ENCODE measurements at regions not wholly inside any gene's neighbourhood (a gene's known extent, or its start where the extent isn't known, plus 50 kb on each side); places are given as distances from the start of the nearest gene placed in this dataset.

- H3K27ac ChIP-seq (ENCODE audit: control insufficient read depth, insufficient read depth): no peak overlapping the region
- H3K4me2 ChIP-seq (ENCODE audit: control insufficient read depth, insufficient read depth): no peak overlapping the region
- intact Hi-C loops (cut with micrococcal nuclease; ENCODE audit: unreplicated experiment) (no loop called here), in situ Hi-C loops (cut with MboI) (no loop called here)
- RAD21 ChIA-PET (ENCODE audit: unreplicated experiment): no interaction called here
- CTCF ChIA-PET: no interaction called here
- TF ChIP-seq IRF3 (IDR thresholded peaks at IDR 0.05) (no peak), RAD21 (IDR thresholded peaks at IDR 0.05; ENCODE audit: insufficient read depth, low read depth, low read length) (no peak), CBX3 (IDR thresholded peaks at IDR 0.05; ENCODE audit: borderline replicate concordance, low read depth) (no peak)
- ATAC-seq: no peak
- H3K9ac ChIP-seq (ENCODE audit: control insufficient read depth, insufficient read depth, low read length): no peak overlapping the region
- H3K4me3 ChIP-seq: no peak overlapping the region
- H4K20me1 ChIP-seq (ENCODE audit: control insufficient read depth, insufficient read depth): no peaks in the 10 kb centered on the region
- no peak overlapping the region for H2AFZ ChIP-seq (ENCODE audit: control insufficient read depth, low read depth, low read length)
- no peak for FAIRE-seq
- POLR2A ChIA-PET: no interaction called here
- H3K9me3 ChIP-seq (replicated peaks; ENCODE audit: control insufficient read depth, insufficient read depth, low read length): no peaks in the 10 kb centered on the region
- no peaks in the 10 kb centered on the region for H3K27me3 ChIP-seq (replicated peaks in 1 of 2; ENCODE audit: control insufficient read depth in 2 of 2, insufficient read depth in 2 of 2, low read length in 1 of 2)
- no TSS peak for BruUV-seq (replicated peaks)
- SMC1A ChIA-PET (ENCODE audit: uncharacterized antibody, unreplicated experiment): no interaction called here
- DNase-seq (ENCODE audit: low read depth, low spot score): no peak
- no peaks in the 10 kb centered on the region for H3K79me2 ChIP-seq (ENCODE audit: control insufficient read depth, insufficient read depth, low read length)
- H3K36me3 ChIP-seq (ENCODE audit: control insufficient read depth in 2 of 2, insufficient read depth in 2 of 2, low read length in 1 of 2): no peaks in the 10 kb centered on the region
- WGBS (ENCODE audit: insufficient coverage, insufficient replicate concordance, low lambda C conversion rate, missing lambda C conversion rate): 56% methylated on average over 7 of the region's 7 CpGs
- H3K4me1 ChIP-seq (ENCODE audit: control insufficient read depth, insufficient read depth, low read length): no peaks in the 10 kb centered on the region
Measured at GRCh38 chr15:91456251-91456718, 356.2 kb downstream of the SV2B start.

GRCh38 chr15:91456921-91457320 lies 356.9 kb downstream of the SV2B start:
- H3K4me1 ChIP-seq (ENCODE audit: control insufficient read depth, insufficient read depth, low read length): no peaks in the 10 kb centered on the region
- ATAC-seq: no peak
- RAD21 ChIA-PET (ENCODE audit: unreplicated experiment): no interaction called here
- no peak for FAIRE-seq
- 42% methylated on average over 3 of the region's 3 CpGs for WGBS (ENCODE audit: insufficient coverage, insufficient replicate concordance, low lambda C conversion rate, missing lambda C conversion rate)
- no peak overlapping the region for H3K9ac ChIP-seq (ENCODE audit: control insufficient read depth, insufficient read depth, low read length)
- H3K9me3 ChIP-seq (replicated peaks; ENCODE audit: control insufficient read depth, insufficient read depth, low read length): no peaks in the 10 kb centered on the region
- no peak for DNase-seq (ENCODE audit: low read depth, low spot score)
- POLR2A ChIA-PET: no interaction called here
- SMC1A ChIA-PET (ENCODE audit: uncharacterized antibody, unreplicated experiment): no interaction called here
- H3K27ac ChIP-seq (ENCODE audit: control insufficient read depth, insufficient read depth): no peak overlapping the region
- CTCF ChIA-PET: no interaction called here
- in situ Hi-C loops (cut with MboI): no loop called here
- H3K36me3 ChIP-seq (ENCODE audit: control insufficient read depth in 2 of 2, insufficient read depth in 2 of 2, low read length in 1 of 2): no peaks in the 10 kb centered on the region
- no peak overlapping the region for H3K4me3 ChIP-seq
- intact Hi-C loops (cut with micrococcal nuclease; ENCODE audit: unreplicated experiment): no loop called here
- H3K27me3 ChIP-seq (replicated peaks in 1 of 2; ENCODE audit: control insufficient read depth in 2 of 2, insufficient read depth in 2 of 2, low read length in 1 of 2): no peaks in the 10 kb centered on the region
- no peak overlapping the region for H2AFZ ChIP-seq (ENCODE audit: control insufficient read depth, low read depth, low read length)
- no peak for TF ChIP-seq SMAD1 (IDR thresholded peaks at IDR 0.05; ENCODE audit: low read depth, partially characterized antibody)
- TF ChIP-seq SMC3 (IDR thresholded peaks at IDR 0.05; ENCODE audit: borderline replicate concordance, low read length): no peak
- TF ChIP-seq CREM (IDR thresholded peaks at IDR 0.05; ENCODE audit: low read depth): no peak
- no peak for TF ChIP-seq EZH2 (IDR thresholded peaks at IDR 0.05; ENCODE audit: borderline replicate concordance, control insufficient read depth, low read depth, low read length)
- TF ChIP-seq ESRRA (IDR thresholded peaks at IDR 0.05; ENCODE audit: low read length): no peak
- no peak for TF ChIP-seq NFYB (IDR thresholded peaks at IDR 0.05; ENCODE audit: insufficient read depth, low read depth, low read length)
- no peak overlapping the region for H3K4me2 ChIP-seq (ENCODE audit: control insufficient read depth, insufficient read depth)
- BruUV-seq (replicated peaks): no TSS peak
- H4K20me1 ChIP-seq (ENCODE audit: control insufficient read depth, insufficient read depth): no peaks in the 10 kb centered on the region
- H3K79me2 ChIP-seq (ENCODE audit: control insufficient read depth, insufficient read depth, low read length): no peaks in the 10 kb centered on the region
